ENCODE measurements at regions not wholly inside any gene's neighbourhood (a gene's known extent, or its start where the extent isn't known, plus 50 kb on each side); places are given as distances from the start of the nearest gene placed in this dataset.

DNA sequence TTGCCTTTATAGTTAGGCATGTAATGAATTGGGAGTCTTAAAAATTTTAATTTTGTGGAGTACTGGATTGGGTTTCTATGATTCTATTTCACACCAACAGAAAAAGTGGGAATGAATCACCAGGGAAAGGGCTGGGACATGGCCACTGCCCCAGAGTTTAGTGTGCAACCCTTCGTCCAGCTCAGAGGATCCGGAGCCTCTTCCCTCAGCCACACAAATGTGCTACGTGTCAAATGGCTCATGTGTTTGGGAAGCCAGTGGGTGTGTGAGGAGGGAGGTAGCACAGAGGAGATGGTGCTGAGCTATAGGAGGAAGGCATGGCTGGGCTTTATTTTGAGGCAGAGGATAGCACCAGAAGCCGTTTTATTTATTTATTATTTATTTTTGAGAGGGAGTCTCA is 247.3 kb downstream of the SIPA1L2 start:
- no peak overlapping the region for H3K9ac ChIP-seq
- ChIA-PET CTCF (interaction anchor here (1.9 kb wide), 1 partner anchor 13 kb away, joined by 4 read pairs; no protein-coding TSS in a partner anchor), POLR2A (no interaction called here)
- TF ChIP-seq EZH2phosphoT487 (IDR thresholded peaks at IDR 0.05; ENCODE audit: borderline replicate concordance, low read depth) (no peak), FOSL2 (IDR thresholded peaks at IDR 0.05; ENCODE audit: borderline replicate concordance, low read depth) (no peak), RCOR1 (IDR thresholded peaks at IDR 0.05; ENCODE audit: low read length) (no peak), ELF1 (IDR thresholded peaks at IDR 0.05) (no peak)
- TF ChIP-seq, protein P1, sequence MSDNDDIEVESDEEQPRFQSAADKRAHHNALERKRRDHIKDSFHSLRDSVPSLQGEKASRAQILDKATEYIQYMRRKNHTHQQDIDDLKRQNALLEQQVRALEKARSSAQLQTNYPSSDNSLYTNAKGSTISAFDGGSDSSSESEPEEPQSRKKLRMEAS (IDR thresholded peaks at IDR 0.05; ENCODE audit: low read depth), result no peak
- TF ChIP-seq, protein P2, sequence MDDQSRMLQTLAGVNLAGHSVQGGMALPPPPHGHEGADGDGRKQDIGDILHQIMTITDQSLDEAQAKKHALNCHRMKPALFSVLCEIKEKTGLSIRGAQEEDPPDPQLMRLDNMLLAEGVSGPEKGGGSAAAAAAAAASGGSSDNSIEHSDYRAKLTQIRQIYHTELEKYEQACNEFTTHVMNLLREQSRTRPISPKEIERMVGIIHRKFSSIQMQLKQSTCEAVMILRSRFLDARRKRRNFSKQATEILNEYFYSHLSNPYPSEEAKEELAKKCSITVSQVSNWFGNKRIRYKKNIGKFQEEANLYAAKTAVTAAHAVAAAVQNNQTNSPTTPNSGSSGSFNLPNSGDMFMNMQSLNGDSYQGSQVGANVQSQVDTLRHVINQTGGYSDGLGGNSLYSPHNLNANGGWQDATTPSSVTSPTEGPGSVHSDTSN (IDR thresholded peaks at IDR 0.05), result no peak
- no peak overlapping the region for H2AFZ ChIP-seq (ENCODE audit: low read depth)
- H3K27me3 ChIP-seq (ENCODE audit: insufficient read depth), result no peaks in the 10 kb centered on the region
- H3K9me2 ChIP-seq, result no peaks in the 10 kb centered on the region
- H3K27ac ChIP-seq (ENCODE audit: low read depth in 2 of 2, low read length in 1 of 2), result no peak overlapping the region
- peaks cover 0 to 4% of the 10 kb centered on the region in 2 experiments; a peak in 1 of 4 replicates for H3K4me1 ChIP-seq (ENCODE audit: control insufficient read depth in 1 of 2, insufficient read depth in 2 of 2, low read depth in 1 of 2, low read length in 1 of 2)
- H3K4me3 ChIP-seq (ENCODE audit: low read depth in 2 of 2, low read length in 1 of 2), result no peak overlapping the region
- DNase-seq, result no peak
- H3K9me3 ChIP-seq, result no peaks in the 10 kb centered on the region
- H3K79me2 ChIP-seq (ENCODE audit: insufficient read depth), result no peaks in the 10 kb centered on the region
- H3K36me3 ChIP-seq (replicated peaks in 1 of 2; ENCODE audit: control insufficient read depth in 1 of 2, insufficient read depth in 2 of 2, low read length in 1 of 2), result no peaks in the 10 kb centered on the region
- no peak overlapping the region for H3K4me2 ChIP-seq
- H4K20me1 ChIP-seq (ENCODE audit: insufficient read depth), result no peaks in the 10 kb centered on the region
- no peaks in the 10 kb centered on the region for H3F3A ChIP-seq (replicated peaks; ENCODE audit: insufficient read depth)
- 55% methylated on average over 4 of the region's 4 CpGs for WGBS (ENCODE audit: low lambda C conversion rate)

DNA sequence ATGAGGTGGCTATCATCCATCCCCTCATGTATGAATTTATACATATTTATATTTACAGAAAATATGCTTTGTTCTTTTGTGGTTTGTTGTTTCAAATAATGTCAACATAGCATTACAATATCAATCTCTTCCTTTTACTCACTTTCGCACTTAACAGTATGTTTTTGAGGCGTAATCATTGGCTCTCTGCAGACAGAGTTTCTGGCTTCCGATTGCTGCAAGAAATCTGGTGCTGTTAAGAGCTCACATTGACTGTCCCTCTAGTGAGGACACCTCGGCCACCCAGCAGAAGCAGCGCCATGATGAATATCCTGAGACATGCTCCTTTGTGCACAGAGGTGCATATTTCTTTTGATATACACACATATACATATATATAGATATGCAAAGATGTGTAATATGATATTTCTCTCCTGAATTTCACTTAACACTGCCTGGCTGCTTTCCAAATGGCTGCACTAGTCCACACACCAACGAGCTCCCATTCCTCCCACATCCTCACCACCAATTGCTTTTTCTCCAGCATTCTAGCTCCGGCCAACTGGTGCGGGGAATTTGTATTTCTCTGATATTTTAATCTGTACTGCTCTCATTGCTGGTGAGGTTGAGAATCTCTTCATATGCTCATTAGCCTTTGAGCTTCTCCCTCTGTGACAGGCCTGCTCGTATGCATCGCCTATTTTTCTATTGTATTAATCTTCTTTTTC is 248.4 kb downstream of the SIPA1L2 start:
- Histone ChIP-seq H3K36me3 (replicated peaks in 1 of 2; ENCODE audit: control insufficient read depth in 1 of 2, insufficient read depth in 2 of 2, low read length in 1 of 2) (no peaks in the 10 kb centered on the region), H3K27ac (ENCODE audit: low read depth in 2 of 2, low read length in 1 of 2) (no peak overlapping the region), H3K9me2 (no peaks in the 10 kb centered on the region), H4K20me1 (ENCODE audit: insufficient read depth) (no peaks in the 10 kb centered on the region), H3K9ac (no peak overlapping the region), H3K4me1 (ENCODE audit: control insufficient read depth in 1 of 2, insufficient read depth in 2 of 2, low read depth in 1 of 2, low read length in 1 of 2) (peaks cover 0 to 4% of the 10 kb centered on the region in 2 experiments; a peak in 1 of 4 replicates), H2AFZ (ENCODE audit: low read depth) (no peak overlapping the region), H3K4me3 (ENCODE audit: low read depth in 2 of 2, low read length in 1 of 2) (no peak overlapping the region), H3F3A (replicated peaks; ENCODE audit: insufficient read depth) (no peaks in the 10 kb centered on the region), H3K79me2 (ENCODE audit: insufficient read depth) (no peaks in the 10 kb centered on the region), H3K27me3 (ENCODE audit: insufficient read depth) (no peaks in the 10 kb centered on the region), H3K4me2 (no peak overlapping the region), H3K9me3 (no peaks in the 10 kb centered on the region)
- POLR2A ChIA-PET, result no interaction called here
- 66% methylated on average over 10 of the region's 10 CpGs for WGBS (ENCODE audit: low lambda C conversion rate)
- DNase-seq, result no peak
- no peak for TF ChIP-seq RAD21 (IDR thresholded peaks at IDR 0.05; ENCODE audit: low read length)
- TF ChIP-seq NRF1 (IDR thresholded peaks at IDR 0.05; ENCODE audit: low read depth, low read length), result no peak
- TF ChIP-seq, protein P3, sequence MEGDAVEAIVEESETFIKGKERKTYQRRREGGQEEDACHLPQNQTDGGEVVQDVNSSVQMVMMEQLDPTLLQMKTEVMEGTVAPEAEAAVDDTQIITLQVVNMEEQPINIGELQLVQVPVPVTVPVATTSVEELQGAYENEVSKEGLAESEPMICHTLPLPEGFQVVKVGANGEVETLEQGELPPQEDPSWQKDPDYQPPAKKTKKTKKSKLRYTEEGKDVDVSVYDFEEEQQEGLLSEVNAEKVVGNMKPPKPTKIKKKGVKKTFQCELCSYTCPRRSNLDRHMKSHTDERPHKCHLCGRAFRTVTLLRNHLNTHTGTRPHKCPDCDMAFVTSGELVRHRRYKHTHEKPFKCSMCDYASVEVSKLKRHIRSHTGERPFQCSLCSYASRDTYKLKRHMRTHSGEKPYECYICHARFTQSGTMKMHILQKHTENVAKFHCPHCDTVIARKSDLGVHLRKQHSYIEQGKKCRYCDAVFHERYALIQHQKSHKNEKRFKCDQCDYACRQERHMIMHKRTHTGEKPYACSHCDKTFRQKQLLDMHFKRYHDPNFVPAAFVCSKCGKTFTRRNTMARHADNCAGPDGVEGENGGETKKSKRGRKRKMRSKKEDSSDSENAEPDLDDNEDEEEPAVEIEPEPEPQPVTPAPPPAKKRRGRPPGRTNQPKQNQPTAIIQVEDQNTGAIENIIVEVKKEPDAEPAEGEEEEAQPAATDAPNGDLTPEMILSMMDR (IDR thresholded peaks at IDR 0.05), result no peak
- no peak for TF ChIP-seq EP300 (IDR thresholded peaks at IDR 0.05; ENCODE audit: borderline replicate concordance in 1 of 2, low read depth in 1 of 2, low read length in 1 of 2)
- TF ChIP-seq MXI1 (IDR thresholded peaks at IDR 0.05; ENCODE audit: low read depth, low read length), result no peak
- TF ChIP-seq, protein P1 (IDR thresholded peaks at IDR 0.05; ENCODE audit: low read depth), result no peak
- no peak for TF ChIP-seq GATA2 (CRISPR knock-in tag; IDR thresholded peaks at IDR 0.05)
- no peak for TF ChIP-seq NFIC (IDR thresholded peaks at IDR 0.05; ENCODE audit: borderline replicate concordance)
- TF ChIP-seq TAF1 (IDR thresholded peaks at IDR 0.05; ENCODE audit: borderline replicate concordance, low read depth, low read length), result no peak
- TF ChIP-seq RXRA (IDR thresholded peaks at IDR 0.05; ENCODE audit: borderline replicate concordance, low read depth), result no peak
- TF ChIP-seq FOSL2 (IDR thresholded peaks at IDR 0.05; ENCODE audit: borderline replicate concordance, low read depth), result no peak
- TF ChIP-seq RCOR1 (IDR thresholded peaks at IDR 0.05; ENCODE audit: low read length), result no peak
- CTCF ChIA-PET, result interaction anchor here (0.6 to 1.9 kb wide), 3 partner anchors 8 to 80 kb away, joined by 3 to 4 read pairs (median 3); no protein-coding TSS in a partner anchor

Measured in SK-N-SH (cell line).